ENCODE measurements at regions not wholly inside any gene's neighbourhood (a gene's known extent, or its start where the extent isn't known, plus 50 kb on each side); places are given as distances from the start of the nearest gene placed in this dataset.

- ChIA-PET POLR2A (ENCODE audit: low non-redundant PET) (no interaction called here), CTCF (no interaction called here)
- no peak for DNase-seq (ENCODE audit: low spot score)
- no peak for TF ChIP-seq CTCF (conservative IDR thresholded peaks at IDR 0.05; ENCODE audit: low read depth)
- H3K27ac ChIP-seq = no peak overlapping the region
These were observed 111.5 kb upstream of the SYT1 start for GRCh38 chr12:78753058-78753457.

- ChIA-PET CTCF (interaction anchor here (0.6 kb wide), 2 partner anchors 14 to 76 kb away, joined by 5 to 6 read pairs; no protein-coding TSS in a partner anchor), POLR2A (ENCODE audit: low non-redundant PET) (no interaction called here)
- DNase-seq (ENCODE audit: low spot score) = no peak
- TF ChIP-seq CTCF (conservative IDR thresholded peaks at IDR 0.05; ENCODE audit: low read depth) = no peak
- no peak overlapping the region for H3K27ac ChIP-seq
These were observed 107.6 kb upstream of the SYT1 start for GRCh38 chr12:78756936-78757335.

- ChIA-PET CTCF (no interaction called here), POLR2A (ENCODE audit: low non-redundant PET) (no interaction called here)
- TF ChIP-seq CTCF (conservative IDR thresholded peaks at IDR 0.05; ENCODE audit: low read depth) = no peak
- no peak for DNase-seq (ENCODE audit: low spot score)
- no peak overlapping the region for H3K27ac ChIP-seq
These were observed 105.2 kb upstream of the SYT1 start for GRCh38 chr12:78759367-78759766.

GRCh38 chr12:78760906-78761305 lies 103.7 kb upstream of the SYT1 start:
- no peak overlapping the region for H3K27ac ChIP-seq
- ChIA-PET CTCF (no interaction called here), POLR2A (ENCODE audit: low non-redundant PET) (no interaction called here)
- TF ChIP-seq CTCF (conservative IDR thresholded peaks at IDR 0.05; ENCODE audit: low read depth) = no peak
- no peak for DNase-seq (ENCODE audit: low spot score)

GRCh38 chr12:78764913-78765312 lies 99.7 kb upstream of the SYT1 start:
- H3K27ac ChIP-seq = no peak overlapping the region
- CTCF ChIA-PET = no interaction called here
- no peak for TF ChIP-seq CTCF (conservative IDR thresholded peaks at IDR 0.05; ENCODE audit: low read depth)
- no peak for DNase-seq (ENCODE audit: low spot score)
- POLR2A ChIA-PET (ENCODE audit: low non-redundant PET) = no interaction called here

- no peak for DNase-seq (ENCODE audit: low spot score)
- CTCF ChIA-PET = no interaction called here
- POLR2A ChIA-PET (ENCODE audit: low non-redundant PET) = no interaction called here
- TF ChIP-seq CTCF (conservative IDR thresholded peaks at IDR 0.05; ENCODE audit: low read depth) = no peak
- no peak overlapping the region for H3K27ac ChIP-seq
These were observed 97.2 kb upstream of the SYT1 start for GRCh38 chr12:78767264-78767981.

Data from RWPE1 (cell line).